ENCODE measurements at regions not wholly inside any gene's neighbourhood (a gene's known extent, or its start where the extent isn't known, plus 50 kb on each side); places are given as distances from the start of the nearest gene placed in this dataset.
"Not testable (repeated sequence)": the region's sequence is repeated elsewhere in the genome, so short reads cannot be mapped to it uniquely, and the experiment has no call there.

DNA sequence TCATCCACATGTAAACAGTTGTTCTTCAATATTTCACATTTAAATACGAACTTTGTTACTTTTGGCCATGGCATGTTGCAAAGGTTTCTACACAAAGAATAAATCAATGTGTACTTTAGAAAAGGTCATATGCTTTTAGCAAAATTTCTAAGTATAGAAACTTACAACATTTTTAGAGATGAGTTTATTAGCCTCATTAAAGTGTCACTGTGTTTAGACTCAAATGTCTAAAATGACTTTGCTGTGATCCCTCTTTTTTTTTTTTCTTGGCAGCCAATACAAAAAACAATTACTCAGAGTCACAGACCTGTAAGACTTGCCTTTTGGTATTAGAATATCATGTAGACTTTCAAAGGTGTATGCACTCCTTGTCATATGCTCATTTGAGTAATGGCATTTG, 349.3 kb upstream of the KIAA1217 start:
- Histone ChIP-seq H3K4me1 (ENCODE audit: insufficient read depth, low read length) (no peaks in the 10 kb centered on the region), H3K4me3 (ENCODE audit: low read length) (no peak overlapping the region), H3K36me3 (ENCODE audit: low read depth, low read length) (no peaks in the 10 kb centered on the region), H3K27me3 (ENCODE audit: low read length) (no peaks in the 10 kb centered on the region), H4K20me1 (ENCODE audit: low read length) (no peaks in the 10 kb centered on the region), H3K9me2 (replicated peaks; ENCODE audit: low read length) (no peaks in the 10 kb centered on the region), H2AFZ (ENCODE audit: low read length) (no peak overlapping the region), H3K79me2 (ENCODE audit: low read length) (no peaks in the 10 kb centered on the region), H3K9ac (ENCODE audit: low read length) (no peak overlapping the region), H3K4me2 (ENCODE audit: low read length) (no peak overlapping the region), H3F3A (ENCODE audit: low read length, unreplicated experiment) (no peaks in the 10 kb centered on the region), H3K9me3 (ENCODE audit: low read length) (no peaks in the 10 kb centered on the region), H3K27ac (ENCODE audit: low read length) (no peak overlapping the region)
- DNase-seq (no peak), ATAC-seq (no peak)
- BruUV-seq (replicated peaks) = no TSS peak
- ChIA-PET POLR2A (ENCODE audit: unreplicated experiment) (no interaction called here), CTCF (no interaction called here)
- intact Hi-C loops (cut with micrococcal nuclease) = no loop called here
- TF ChIP-seq, protein P1, sequence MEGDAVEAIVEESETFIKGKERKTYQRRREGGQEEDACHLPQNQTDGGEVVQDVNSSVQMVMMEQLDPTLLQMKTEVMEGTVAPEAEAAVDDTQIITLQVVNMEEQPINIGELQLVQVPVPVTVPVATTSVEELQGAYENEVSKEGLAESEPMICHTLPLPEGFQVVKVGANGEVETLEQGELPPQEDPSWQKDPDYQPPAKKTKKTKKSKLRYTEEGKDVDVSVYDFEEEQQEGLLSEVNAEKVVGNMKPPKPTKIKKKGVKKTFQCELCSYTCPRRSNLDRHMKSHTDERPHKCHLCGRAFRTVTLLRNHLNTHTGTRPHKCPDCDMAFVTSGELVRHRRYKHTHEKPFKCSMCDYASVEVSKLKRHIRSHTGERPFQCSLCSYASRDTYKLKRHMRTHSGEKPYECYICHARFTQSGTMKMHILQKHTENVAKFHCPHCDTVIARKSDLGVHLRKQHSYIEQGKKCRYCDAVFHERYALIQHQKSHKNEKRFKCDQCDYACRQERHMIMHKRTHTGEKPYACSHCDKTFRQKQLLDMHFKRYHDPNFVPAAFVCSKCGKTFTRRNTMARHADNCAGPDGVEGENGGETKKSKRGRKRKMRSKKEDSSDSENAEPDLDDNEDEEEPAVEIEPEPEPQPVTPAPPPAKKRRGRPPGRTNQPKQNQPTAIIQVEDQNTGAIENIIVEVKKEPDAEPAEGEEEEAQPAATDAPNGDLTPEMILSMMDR (conservative IDR thresholded peaks at IDR 0.05; ENCODE audit: low read depth, low read length) = no peak
- no peak for TF ChIP-seq EZH2phosphoT487 (IDR thresholded peaks at IDR 0.05; ENCODE audit: borderline replicate concordance, low read length)
- no peak for TF ChIP-seq EZH2 (IDR thresholded peaks at IDR 0.05; ENCODE audit: low read length, unreplicated experiment)

GRCh38 chr10:23864631-23865147, 344.2 kb upstream of the KIAA1217 start:
- Histone ChIP-seq H3K4me2 (ENCODE audit: low read length) (no peak overlapping the region), H4K20me1 (ENCODE audit: low read length) (no peaks in the 10 kb centered on the region), H3K36me3 (ENCODE audit: low read depth, low read length) (no peaks in the 10 kb centered on the region), H3K9me2 (replicated peaks; ENCODE audit: low read length) (no peaks in the 10 kb centered on the region), H3K79me2 (ENCODE audit: low read length) (no peaks in the 10 kb centered on the region), H3K9me3 (ENCODE audit: low read length) (no peaks in the 10 kb centered on the region), H3K27ac (ENCODE audit: low read length) (no peak overlapping the region), H2AFZ (ENCODE audit: low read length) (no peak overlapping the region), H3K4me1 (ENCODE audit: insufficient read depth, low read length) (no peaks in the 10 kb centered on the region), H3K9ac (ENCODE audit: low read length) (no peak overlapping the region), H3K27me3 (ENCODE audit: low read length) (no peaks in the 10 kb centered on the region), H3F3A (ENCODE audit: low read length, unreplicated experiment) (no peaks in the 10 kb centered on the region), H3K4me3 (ENCODE audit: low read length) (no peak overlapping the region)
- ATAC-seq (no peak), DNase-seq (no peak)
- TF ChIP-seq EZH2 (IDR thresholded peaks at IDR 0.05; ENCODE audit: low read length, unreplicated experiment) (no peak), EZH2phosphoT487 (IDR thresholded peaks at IDR 0.05; ENCODE audit: borderline replicate concordance, low read length) (no peak)
- TF ChIP-seq, protein P1 (conservative IDR thresholded peaks at IDR 0.05; ENCODE audit: low read depth, low read length) = no peak
- intact Hi-C loops (cut with micrococcal nuclease) = no loop called here
- POLR2A ChIA-PET (ENCODE audit: unreplicated experiment) = no interaction called here
- BruUV-seq (replicated peaks) = no TSS peak
- CTCF ChIA-PET = no interaction called here

- H3F3A ChIP-seq (ENCODE audit: low read length, unreplicated experiment); H4K20me1 ChIP-seq (ENCODE audit: low read length); H3K27ac ChIP-seq (ENCODE audit: low read length); BruUV-seq (replicated peaks); H3K9me2 ChIP-seq (replicated peaks; ENCODE audit: low read length); H3K27me3 ChIP-seq (ENCODE audit: low read length); CTCF ChIA-PET; H3K4me2 ChIP-seq (ENCODE audit: low read length); ATAC-seq; DNase-seq; H3K9me3 ChIP-seq (ENCODE audit: low read length); H3K9ac ChIP-seq (ENCODE audit: low read length); H3K36me3 ChIP-seq (ENCODE audit: low read depth, low read length); H3K4me3 ChIP-seq (ENCODE audit: low read length); H3K4me1 ChIP-seq (ENCODE audit: insufficient read depth, low read length); H2AFZ ChIP-seq (ENCODE audit: low read length); intact Hi-C loops (cut with micrococcal nuclease); POLR2A ChIA-PET (ENCODE audit: unreplicated experiment); H3K79me2 ChIP-seq (ENCODE audit: low read length): not testable (repeated sequence)
Observed at GRCh38 chr10:23866985-23867384, 342.0 kb upstream of the KIAA1217 start.
